HG03103 (cell line): ENCODE measurements at regions not wholly inside any gene's neighbourhood (a gene's known extent, or its start where the extent isn't known, plus 50 kb on each side); places are given as distances from the start of the nearest gene placed in this dataset.
"Not testable (repeated sequence)": the region's sequence is repeated elsewhere in the genome, so short reads cannot be mapped to it uniquely, and the experiment has no call there.

ENCODE experiments used
- ATAC-seq: cut with Tn5 transposase; IDR thresholded peaks from one replicate; pipeline ENCODE4 v1.9.1; 2021; ENCODE audit warnings: low read depth; ENCODE audit not compliant: unreplicated experiment

- ATAC-seq = no peak
Observed at GRCh38 chr7:96562458-96562857, 147.2 kb downstream of the SEM1 start.

DNA sequence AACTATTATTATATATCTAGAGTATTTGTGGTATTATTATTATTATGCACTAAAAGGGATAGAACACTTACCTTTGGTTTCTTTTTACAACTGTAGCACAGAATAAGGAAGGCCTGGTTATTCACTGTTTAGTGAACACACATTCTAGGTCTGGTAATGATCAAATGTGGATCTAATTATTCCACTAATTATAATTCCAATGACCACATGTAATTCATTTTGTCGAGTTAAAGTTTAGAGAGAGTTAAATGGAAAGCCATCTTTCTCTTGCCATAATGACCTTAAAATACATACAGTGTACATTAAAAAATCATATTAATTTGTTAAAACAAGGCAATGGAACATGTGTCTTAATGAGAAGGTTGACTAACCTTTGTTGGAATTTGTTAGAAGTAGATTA lies 147.8 kb downstream of the SEM1 start:
- no peak for ATAC-seq

DNA sequence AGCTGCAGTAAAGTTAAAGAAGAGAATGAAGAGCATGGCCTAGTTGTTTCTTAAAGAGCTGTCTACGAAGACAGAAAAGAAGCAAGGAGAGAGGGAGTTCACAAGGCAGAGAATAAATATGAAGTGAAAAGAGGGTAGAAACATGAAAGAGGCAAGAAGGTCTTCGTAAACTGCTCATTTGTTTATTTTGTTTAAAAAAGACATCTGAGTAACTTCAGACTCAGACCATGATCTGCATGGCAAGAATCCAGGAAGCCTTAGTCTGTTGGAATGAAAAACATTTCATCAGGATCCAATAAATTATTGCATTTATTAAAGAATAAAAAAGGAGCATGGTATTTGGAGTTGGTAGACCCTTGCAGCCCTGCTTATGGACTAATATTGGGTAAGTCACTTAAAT lies 151.1 kb downstream of the SEM1 start:
- ATAC-seq = no peak

GRCh38 chr7:96558093-96558492 lies 151.6 kb downstream of the SEM1 start:
- ATAC-seq = no peak

- ATAC-seq = not testable (repeated sequence)
Observed at GRCh38 chr7:96557598-96557997, 152.0 kb downstream of the SEM1 start.

- no peak for ATAC-seq
Observed at GRCh38 chr7:96548664-96549063, 161.0 kb downstream of the SEM1 start.

GRCh38 chr7:96547371-96547811 lies 162.3 kb downstream of the SEM1 start:
- ATAC-seq = no peak

- no peak for ATAC-seq
Observed at GRCh38 chr7:96546426-96546825, 163.2 kb downstream of the SEM1 start.

- ATAC-seq = no peak
Observed at GRCh38 chr7:96539471-96539870, 170.2 kb downstream of the SEM1 start.

DNA sequence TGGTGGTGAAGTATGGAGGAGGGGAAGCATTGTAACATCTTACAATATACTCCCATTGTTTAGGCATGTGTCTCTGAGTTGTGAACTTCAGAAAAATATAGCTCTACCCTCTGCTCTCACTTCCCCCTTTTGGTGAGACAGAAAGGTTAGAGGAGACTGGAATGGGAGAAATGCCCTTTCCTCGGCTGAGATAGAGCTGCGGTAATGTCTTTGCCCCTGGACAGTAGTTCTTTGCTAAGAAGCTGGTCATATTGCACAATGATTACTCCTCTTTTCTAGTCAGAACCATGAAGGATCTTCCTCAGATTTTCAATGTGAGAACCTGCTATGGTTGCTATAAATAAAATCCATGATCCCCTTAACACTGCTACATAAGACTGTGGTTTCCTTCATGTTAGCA lies 171.0 kb downstream of the SEM1 start:
- no peak for ATAC-seq

DNA sequence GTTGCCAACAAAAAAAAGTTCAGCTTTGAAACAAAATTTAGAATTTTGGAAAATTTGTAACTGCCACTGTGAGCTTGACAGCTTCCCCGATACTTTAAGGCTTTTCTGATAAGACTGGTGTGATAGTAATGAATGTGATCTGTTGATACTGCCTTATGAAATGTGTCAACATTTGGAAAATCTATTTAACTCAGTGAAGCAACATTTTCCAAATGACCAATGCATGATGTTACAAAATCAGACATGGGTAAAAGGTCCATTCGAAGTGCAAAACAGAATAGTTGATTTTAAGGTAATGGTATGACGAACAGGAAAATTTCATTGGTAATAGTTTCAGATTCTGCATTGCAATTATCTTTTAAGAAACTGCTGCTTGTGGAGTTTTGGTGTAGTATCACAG lies 175.4 kb downstream of the SEM1 start:
- no peak for ATAC-seq

DNA sequence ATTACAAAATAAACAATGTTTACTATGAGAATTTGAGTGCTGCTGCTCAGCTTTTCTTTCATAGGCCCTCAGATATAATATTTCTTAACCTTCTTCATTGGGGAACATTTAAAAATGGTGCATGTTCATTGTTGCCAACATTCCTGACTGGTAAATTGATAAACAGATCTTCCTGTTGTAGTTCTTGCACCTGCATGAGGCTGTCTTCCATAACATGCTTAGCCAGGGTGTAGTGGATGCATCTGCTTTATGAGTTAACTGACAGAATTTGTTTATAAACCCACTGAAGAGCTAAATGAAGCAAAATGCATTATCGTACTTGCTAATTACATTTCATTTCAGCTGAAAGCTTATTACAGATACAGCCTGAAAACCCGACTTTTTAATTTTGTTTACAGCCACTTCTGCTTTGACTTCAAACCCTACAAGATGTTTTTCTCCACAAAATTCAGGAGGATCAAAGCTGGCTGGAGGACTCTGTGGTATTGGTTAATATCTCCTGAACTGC lies 177.2 kb downstream of the SEM1 start:
- no peak for ATAC-seq

DNA sequence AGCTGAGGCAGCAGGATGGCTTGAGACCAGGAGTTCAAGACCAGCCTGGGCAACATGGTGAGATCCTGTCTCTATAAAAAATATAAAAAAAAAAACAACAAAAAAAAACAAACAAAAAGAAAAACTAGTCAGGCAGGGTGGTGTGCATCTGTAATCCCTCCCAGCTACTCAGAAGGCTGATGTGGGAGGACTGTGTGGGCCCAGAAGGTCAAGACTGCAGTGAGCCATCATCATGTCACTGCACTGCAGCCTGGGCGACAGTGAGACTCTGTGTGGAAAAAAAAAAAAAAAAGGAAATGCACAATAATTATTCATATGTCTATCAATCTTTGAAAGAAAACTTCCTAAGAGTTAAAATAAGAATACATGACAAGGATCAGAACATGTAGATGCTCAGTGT lies 178.3 kb downstream of the SEM1 start:
- ATAC-seq = no peak

- ATAC-seq = no peak
Observed at GRCh38 chr7:96530786-96531185, 178.9 kb downstream of the SEM1 start.

- no peak for ATAC-seq
Observed at GRCh38 chr7:96527133-96527827, 182.4 kb downstream of the SEM1 start.

GRCh38 chr7:96526496-96526895 lies 183.2 kb downstream of the SEM1 start:
- ATAC-seq = no peak

- ATAC-seq = no peak
Observed at GRCh38 chr7:96521068-96521894, 188.4 kb downstream of the SEM1 start.

DNA sequence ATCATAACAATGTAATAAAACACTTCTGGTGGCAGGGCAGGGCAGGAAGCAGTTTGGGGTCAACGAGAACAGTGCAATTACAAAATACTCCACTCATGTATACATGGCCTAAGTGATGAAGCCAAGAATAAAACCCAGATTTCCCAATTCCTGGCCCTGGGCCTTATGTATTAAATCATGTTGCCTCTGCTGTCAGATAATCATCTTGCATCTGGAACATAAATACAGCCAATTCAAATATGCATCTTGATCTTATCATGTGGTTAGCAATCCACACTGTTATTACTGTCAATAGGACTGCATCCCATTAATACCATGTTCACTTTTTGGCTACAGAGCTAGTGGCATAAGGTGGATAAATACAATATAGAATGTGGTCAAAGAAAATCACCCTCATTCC lies 186.5 kb upstream of the SLC25A13 start:
- ATAC-seq = no peak

GRCh38 chr7:96503597-96503996 lies 181.7 kb upstream of the SLC25A13 start:
- ATAC-seq = no peak

GRCh38 chr7:96501318-96501717 lies 179.4 kb upstream of the SLC25A13 start:
- no peak for ATAC-seq

DNA sequence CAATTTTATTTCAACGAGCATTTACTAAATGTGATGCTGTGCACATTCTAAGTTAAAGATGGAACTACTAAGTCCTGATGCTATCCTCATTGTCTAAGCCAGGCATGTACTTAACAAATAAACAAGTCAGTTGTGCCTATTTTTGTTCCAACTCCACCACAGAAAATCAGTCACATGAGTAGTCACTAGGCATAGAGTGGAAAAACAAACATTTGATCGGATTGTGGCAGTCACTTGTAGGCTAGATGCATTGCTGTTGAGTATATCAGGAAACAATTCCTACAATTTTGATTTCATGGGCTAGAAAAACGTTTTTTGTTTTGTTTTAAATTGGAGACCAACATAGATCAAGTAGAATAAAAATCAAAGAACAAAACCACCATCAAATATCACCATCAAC lies 177.6 kb upstream of the SLC25A13 start:
- ATAC-seq = no peak

- no peak for ATAC-seq
Observed at GRCh38 chr7:96497567-96497966, 175.7 kb upstream of the SLC25A13 start.
